Hepatocyte (in vitro differentiated cells): ENCODE measurements at regions not wholly inside any gene's neighbourhood (a gene's known extent, or its start where the extent isn't known, plus 50 kb on each side); places are given as distances from the start of the nearest gene placed in this dataset.

Experiments
- EZH2 ChIP-seq: fragments of 200-600 bp; sonication (generic); IDR thresholded peaks from 2 replicates; pipeline ENCODE4 v1.6.1; 2016; ENCODE audit warnings: antibody characterized with exemption, mild to moderate bottlenecking, borderline replicate concordance
- EZH2phosphoT487 ChIP-seq: fragments of 200-600 bp; sonication (generic); IDR thresholded peaks from one replicate; pipeline ENCODE4 v1.6.1; 2018; ENCODE audit warnings: antibody characterized with exemption, mild to moderate bottlenecking, low read depth, moderate library complexity; ENCODE audit not compliant: unreplicated experiment, severe bottlenecking
- TF ChIP-seq, protein P1 (sequence below): fragments of 200-600 bp; sonication (generic); IDR thresholded peaks from 2 replicates; pipeline ENCODE4 v1.5.1; 2016; ENCODE audit warnings: antibody characterized with exemption, mild to moderate bottlenecking; ENCODE audit not compliant: poor library complexity

DNA sequence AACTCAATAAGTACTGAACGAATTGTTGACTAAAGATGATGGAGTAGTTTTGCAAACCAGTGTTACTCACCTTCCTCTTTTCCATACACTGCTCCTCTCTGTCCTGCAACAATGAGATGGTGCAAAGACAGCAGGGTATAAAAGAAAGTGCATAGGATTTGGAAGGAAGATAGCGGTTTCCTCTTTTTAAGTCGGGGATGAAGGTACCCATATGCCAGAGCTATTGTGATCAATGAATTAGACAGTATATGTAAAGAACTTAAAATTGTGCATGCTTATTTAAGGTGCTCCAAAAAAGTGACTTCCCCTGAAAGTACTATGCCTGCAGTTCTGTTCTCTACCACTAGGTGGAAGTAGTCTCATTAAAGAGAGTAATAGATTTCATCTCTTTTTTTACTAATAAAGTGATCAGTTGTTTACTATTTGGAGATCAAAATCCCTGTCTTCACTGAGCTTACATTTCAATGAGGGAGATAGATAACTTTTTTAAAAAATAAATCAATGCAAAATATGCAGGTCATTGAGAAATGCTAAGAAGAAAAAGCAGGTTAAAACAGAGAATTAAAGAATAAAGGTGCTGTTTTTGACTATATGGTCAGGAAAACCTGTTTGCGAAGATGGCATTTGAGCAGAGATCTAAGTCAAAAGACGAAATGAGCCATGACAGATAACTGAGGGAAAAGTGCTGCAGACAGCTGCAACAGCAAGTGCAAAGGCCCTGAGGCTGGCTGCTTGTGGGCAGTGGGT, 339.7 kb upstream of the SLC14A2 start:
- TF ChIP-seq EZH2phosphoT487 (no peak), EZH2 (no peak)
- TF ChIP-seq, protein P1, sequence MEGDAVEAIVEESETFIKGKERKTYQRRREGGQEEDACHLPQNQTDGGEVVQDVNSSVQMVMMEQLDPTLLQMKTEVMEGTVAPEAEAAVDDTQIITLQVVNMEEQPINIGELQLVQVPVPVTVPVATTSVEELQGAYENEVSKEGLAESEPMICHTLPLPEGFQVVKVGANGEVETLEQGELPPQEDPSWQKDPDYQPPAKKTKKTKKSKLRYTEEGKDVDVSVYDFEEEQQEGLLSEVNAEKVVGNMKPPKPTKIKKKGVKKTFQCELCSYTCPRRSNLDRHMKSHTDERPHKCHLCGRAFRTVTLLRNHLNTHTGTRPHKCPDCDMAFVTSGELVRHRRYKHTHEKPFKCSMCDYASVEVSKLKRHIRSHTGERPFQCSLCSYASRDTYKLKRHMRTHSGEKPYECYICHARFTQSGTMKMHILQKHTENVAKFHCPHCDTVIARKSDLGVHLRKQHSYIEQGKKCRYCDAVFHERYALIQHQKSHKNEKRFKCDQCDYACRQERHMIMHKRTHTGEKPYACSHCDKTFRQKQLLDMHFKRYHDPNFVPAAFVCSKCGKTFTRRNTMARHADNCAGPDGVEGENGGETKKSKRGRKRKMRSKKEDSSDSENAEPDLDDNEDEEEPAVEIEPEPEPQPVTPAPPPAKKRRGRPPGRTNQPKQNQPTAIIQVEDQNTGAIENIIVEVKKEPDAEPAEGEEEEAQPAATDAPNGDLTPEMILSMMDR, result peak; percentile 54
